Right lobe of liver (tissue), 6 donors: ENCODE measurements at regions not wholly inside any gene's neighbourhood (a gene's known extent, or its start where the extent isn't known, plus 50 kb on each side); places are given as distances from the start of the nearest gene placed in this dataset.

Experiments
- ATAC-seq, 4 donors: fragments of 200-7000 bp; cut with Tn5 transposase; one replicate each; pipeline ENCODE4 v1.9.1; 2020; ENCODE audit warnings: mild to moderate bottlenecking in 4 of 4, moderate library complexity in 4 of 4
- DNase-seq, 3 donors: peaks; one replicate each; pipeline ENCODE4 v3.0.0-alpha.2; 2020
- H3K27ac ChIP-seq, 3 donors: fragments of 200-600 bp; one replicate each; pipeline ENCODE4 v1.8.0; 2022
- H3K27me3 ChIP-seq, 2 donors: fragments of 200-600 bp; one replicate each; pipeline ENCODE4 v1.8.0; 2022
- H3K36me3 ChIP-seq, 4 donors: fragments of 200-600 bp; sonication (generic) in 1 of 4; one replicate each; pipeline versions ENCODE4 v1.5.1 to v1.8.0; 2017 to 2022; ENCODE audit warnings: control low read depth in 1 of 4
- H3K4me1 ChIP-seq, 4 donors: fragments of 200-600 bp; sonication (generic) in 1 of 4; one replicate each; pipeline versions ENCODE4 v1.5.1 to v1.8.0; 2017 to 2022; ENCODE audit warnings: control low read depth in 1 of 4
- H3K4me3 ChIP-seq, 3 donors: fragments of 200-600 bp; one replicate each; pipeline ENCODE4 v1.8.0; 2022
- H3K9me3 ChIP-seq, 4 donors: fragments of 200-600 bp; sonication (generic) in 1 of 4; one replicate each; pipeline versions ENCODE4 v1.5.1 to v1.8.0; 2017 to 2022; ENCODE audit warnings: control low read depth in 1 of 4
- POLR2A ChIP-seq: fragments of 450-650 bp; IDR thresholded peaks from one replicate; pipeline ENCODE4 v1.6.1; 2017; ENCODE audit warnings: antibody characterized with exemption, mild to moderate bottlenecking
- WGBS: methylation state at CpG from one replicate; pipeline ENCODE4 v1.1.6; 2018; ENCODE audit warnings: low coverage, low lambda C conversion rate; ENCODE audit not compliant: insufficient coverage; ENCODE audit errors: missing lambda C conversion rate; 5-methylcytosine and 5-hydroxymethylcytosine counted together
- intact Hi-C, 2 donors: fragments of 100-400 bp; cut with DNase I; formaldehyde crosslinking; loops; one replicate each; pipeline versions ENCODE4 v1.11.2 to v1.14.1; 2022
- TF ChIP-seq, protein P1 (sequence below), 4 donors: fragments of 200-600 bp in 3 of 4; fragments of 450-650 bp in 1 of 4; IDR thresholded peaks; one replicate each; pipeline versions ENCODE4 v1.5.1 to v1.8.0; 2016 to 2022; ENCODE audit warnings: antibody characterized with exemption in 4 of 4, mild to moderate bottlenecking in 2 of 4
- donor health status: DM: no; HTN: yes; CAD: no.
- donor health status: DM: no; HTN: no; CAD: no.
- donor health status: DM: no; HTN: no; CAD: no.
- donor health status: DM: no; HTN: yes; CAD: no.
- donor health status: DM: no; HTN: yes; CAD: no.

DNA sequence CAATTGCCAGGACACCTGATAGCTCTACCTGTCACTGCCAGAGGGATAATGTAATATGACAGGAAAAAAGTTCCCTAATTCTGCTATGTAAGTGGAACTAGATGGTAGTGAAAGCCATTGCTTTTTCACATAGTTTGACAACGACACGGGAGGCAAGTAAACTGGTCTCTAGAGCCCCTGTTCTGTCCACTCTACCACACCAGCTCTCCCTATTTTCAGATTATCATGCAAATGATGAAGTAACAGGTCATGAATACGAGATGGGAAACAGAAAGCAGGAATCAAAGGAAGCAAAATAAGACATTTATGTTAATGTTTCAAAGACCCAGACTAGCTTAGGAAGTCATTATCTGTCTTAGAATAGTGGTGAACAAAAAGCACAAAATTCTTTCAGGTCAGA lies 56.2 kb downstream of the TAF11L14 start:
- Histone ChIP-seq H3K36me3 (no peaks in the 10 kb centered on the region), H3K9me3 (no peaks in the 10 kb centered on the region), H3K27ac (no peak overlapping the region), H3K27me3 (no peaks in the 10 kb centered on the region), H3K4me3 (no peak overlapping the region), H3K4me1 (no peaks in the 10 kb centered on the region)
- ATAC-seq: no peak
- TF ChIP-seq POLR2A: no peak
- TF ChIP-seq, protein P1, sequence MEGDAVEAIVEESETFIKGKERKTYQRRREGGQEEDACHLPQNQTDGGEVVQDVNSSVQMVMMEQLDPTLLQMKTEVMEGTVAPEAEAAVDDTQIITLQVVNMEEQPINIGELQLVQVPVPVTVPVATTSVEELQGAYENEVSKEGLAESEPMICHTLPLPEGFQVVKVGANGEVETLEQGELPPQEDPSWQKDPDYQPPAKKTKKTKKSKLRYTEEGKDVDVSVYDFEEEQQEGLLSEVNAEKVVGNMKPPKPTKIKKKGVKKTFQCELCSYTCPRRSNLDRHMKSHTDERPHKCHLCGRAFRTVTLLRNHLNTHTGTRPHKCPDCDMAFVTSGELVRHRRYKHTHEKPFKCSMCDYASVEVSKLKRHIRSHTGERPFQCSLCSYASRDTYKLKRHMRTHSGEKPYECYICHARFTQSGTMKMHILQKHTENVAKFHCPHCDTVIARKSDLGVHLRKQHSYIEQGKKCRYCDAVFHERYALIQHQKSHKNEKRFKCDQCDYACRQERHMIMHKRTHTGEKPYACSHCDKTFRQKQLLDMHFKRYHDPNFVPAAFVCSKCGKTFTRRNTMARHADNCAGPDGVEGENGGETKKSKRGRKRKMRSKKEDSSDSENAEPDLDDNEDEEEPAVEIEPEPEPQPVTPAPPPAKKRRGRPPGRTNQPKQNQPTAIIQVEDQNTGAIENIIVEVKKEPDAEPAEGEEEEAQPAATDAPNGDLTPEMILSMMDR (IDR thresholded peaks at IDR 0.05): no peak
- no peak for DNase-seq
- 18% methylated on average over 3 of the region's 3 CpGs for WGBS
- intact Hi-C loops: no loop called here

- WGBS: 31% methylated on average over 1 of the region's 1 CpG
- H3K9me3 ChIP-seq: no peaks in the 10 kb centered on the region
- no peaks in the 10 kb centered on the region for H3K36me3 ChIP-seq
- no peak for TF ChIP-seq POLR2A
- TF ChIP-seq, protein P1 (IDR thresholded peaks at IDR 0.05): no peak
- no peak overlapping the region for H3K4me3 ChIP-seq
- ATAC-seq (no peak), DNase-seq (no peak)
- no peaks in the 10 kb centered on the region for H3K4me1 ChIP-seq
- no peaks in the 10 kb centered on the region for H3K27me3 ChIP-seq
- intact Hi-C loops: no loop called here
- H3K27ac ChIP-seq: no peak overlapping the region
These were observed 57.5 kb downstream of the TAF11L14 start for GRCh38 chr5:17691762-17692161.

GRCh38 chr5:17694371-17694770 lies 60.1 kb downstream of the TAF11L14 start:
- Histone ChIP-seq H3K9me3 (no peaks in the 10 kb centered on the region), H3K27ac (no peak overlapping the region), H3K4me3 (no peak overlapping the region), H3K4me1 (no peaks in the 10 kb centered on the region), H3K36me3 (no peaks in the 10 kb centered on the region), H3K27me3 (no peaks in the 10 kb centered on the region)
- intact Hi-C loops: no loop called here
- TF ChIP-seq, protein P1 (IDR thresholded peaks at IDR 0.05): no peak
- no peak for TF ChIP-seq POLR2A
- no peak for DNase-seq
- ATAC-seq: no peak

DNA sequence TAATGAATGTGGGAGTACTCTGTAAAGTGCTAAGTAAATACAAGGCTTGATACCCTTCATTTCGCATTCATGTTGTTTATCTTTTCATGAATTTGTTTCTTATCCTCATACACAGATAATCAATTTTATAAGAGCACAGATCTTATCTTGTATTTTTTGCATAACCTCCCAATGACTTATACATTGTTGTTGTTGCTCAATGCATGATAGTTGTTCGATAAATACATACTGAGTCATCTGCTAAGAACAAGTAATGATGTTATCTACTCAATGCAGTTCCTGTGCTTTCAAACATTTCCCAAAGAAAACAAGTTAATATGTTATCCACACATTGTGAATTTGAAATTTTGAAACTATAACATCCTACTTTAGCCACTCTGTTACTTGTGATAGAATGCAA lies 60.7 kb downstream of the TAF11L14 start:
- H3K4me3 ChIP-seq: no peak overlapping the region
- intact Hi-C loops: no loop called here
- TF ChIP-seq, protein P1 (IDR thresholded peaks at IDR 0.05): no peak
- no peak for TF ChIP-seq POLR2A
- DNase-seq (no peak), ATAC-seq (no peak)
- no peaks in the 10 kb centered on the region for H3K9me3 ChIP-seq
- H3K36me3 ChIP-seq: no peaks in the 10 kb centered on the region
- 51% methylated on average over 2 of the region's 2 CpGs for WGBS
- no peak overlapping the region for H3K27ac ChIP-seq
- no peaks in the 10 kb centered on the region for H3K4me1 ChIP-seq
- H3K27me3 ChIP-seq: no peaks in the 10 kb centered on the region

DNA sequence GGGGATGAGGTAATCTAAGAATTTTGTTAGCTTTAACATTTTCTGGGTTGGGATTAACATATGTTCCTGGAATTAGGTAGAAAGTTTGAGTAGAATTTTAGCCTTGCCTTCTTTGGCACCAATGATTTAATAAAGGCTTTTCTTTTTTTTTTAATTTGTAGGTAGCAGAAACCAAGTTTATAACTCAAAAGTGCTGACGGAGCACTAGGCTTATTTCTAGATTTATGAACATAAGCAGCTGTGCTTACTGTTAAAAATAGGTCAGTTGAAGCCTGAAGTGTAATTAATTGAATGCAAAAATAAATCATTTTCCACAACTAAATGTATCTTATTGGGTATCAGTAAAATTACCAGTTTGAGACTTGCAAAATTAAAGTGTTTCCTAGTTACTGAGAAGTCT lies 62.4 kb downstream of the TAF11L14 start:
- 41% methylated on average over 1 of the region's 1 CpG for WGBS
- no peak for ATAC-seq
- TF ChIP-seq, protein P1 (IDR thresholded peaks at IDR 0.05): no peak
- TF ChIP-seq POLR2A: no peak

More for the DNA sequence above, 62.4 kb downstream of the TAF11L14 start:
- Histone ChIP-seq H3K4me1 (no peaks in the 10 kb centered on the region), H3K27me3 (no peaks in the 10 kb centered on the region), H3K4me3 (no peak overlapping the region), H3K27ac (no peak overlapping the region), H3K9me3 (no peaks in the 10 kb centered on the region), H3K36me3 (no peaks in the 10 kb centered on the region)
- intact Hi-C loops: no loop called here
- no peak for DNase-seq
